ENCODE measurements at regions not wholly inside any gene's neighbourhood (a gene's known extent, or its start where the extent isn't known, plus 50 kb on each side); places are given as distances from the start of the nearest gene placed in this dataset.

GRCh38 chr16:59324462-59324861, 590.3 kb upstream of the GOT2 start:
- no peak overlapping the region for H3K27ac ChIP-seq
- no peak for TF ChIP-seq CTCF (conservative IDR thresholded peaks at IDR 0.05)

GRCh38 chr16:59320657-59321056, 586.5 kb upstream of the GOT2 start:
- no peak for TF ChIP-seq CTCF (conservative IDR thresholded peaks at IDR 0.05)
- no peak overlapping the region for H3K27ac ChIP-seq

GRCh38 chr16:59319871-59320270, 585.8 kb upstream of the GOT2 start:
- no peak overlapping the region for H3K27ac ChIP-seq
- no peak for TF ChIP-seq CTCF (conservative IDR thresholded peaks at IDR 0.05)

GRCh38 chr16:59305850-59306249, 571.7 kb upstream of the GOT2 start:
- no peak for TF ChIP-seq CTCF (conservative IDR thresholded peaks at IDR 0.05)
- no peak overlapping the region for H3K27ac ChIP-seq

GRCh38 chr16:59296888-59297287, 562.8 kb upstream of the GOT2 start:
- TF ChIP-seq CTCF (conservative IDR thresholded peaks at IDR 0.05): no peak
- no peak overlapping the region for H3K27ac ChIP-seq

- TF ChIP-seq CTCF (conservative IDR thresholded peaks at IDR 0.05): no peak
- no peak overlapping the region for H3K27ac ChIP-seq
Measured at GRCh38 chr16:59295993-59296736, 562.0 kb upstream of the GOT2 start.

- no peak for TF ChIP-seq CTCF (conservative IDR thresholded peaks at IDR 0.05)
- H3K27ac ChIP-seq: no peak overlapping the region
Measured at GRCh38 chr16:59295474-59295873, 561.4 kb upstream of the GOT2 start.
